H9 (cell line): ENCODE measurements at regions not wholly inside any gene's neighbourhood (a gene's known extent, or its start where the extent isn't known, plus 50 kb on each side); places are given as distances from the start of the nearest gene placed in this dataset.

Source experiments
- DNase-seq: peaks from one replicate; pipeline ENCODE4 v3.0.0-alpha.2; 2017
- H2AFZ ChIP-seq: one replicate; pipeline ENCODE4 v1.6.1; 2013; ENCODE audit warnings: mild to moderate bottlenecking, low read length, control low read depth, moderate library complexity
- H2AK5ac ChIP-seq: 2 replicates; pipeline ENCODE4 v1.6.1; 2013; ENCODE audit warnings: low read length, control low read depth, mixed read lengths; ENCODE audit not compliant: insufficient read length
- H2BK120ac ChIP-seq: one replicate; pipeline ENCODE4 v1.6.1; 2013; ENCODE audit warnings: low read depth, mild to moderate bottlenecking, low read length, control low read depth, inconsistent platforms; ENCODE audit not compliant: poor library complexity, severe bottlenecking
- H2BK12ac ChIP-seq: 2 replicates; pipeline ENCODE4 v1.6.1; 2013; ENCODE audit warnings: low read length, control low read depth, mixed read lengths, low read depth; ENCODE audit not compliant: insufficient read length
- H2BK15ac ChIP-seq: 2 replicates; pipeline ENCODE4 v1.6.1; 2013; ENCODE audit warnings: low read depth, low read length, control low read depth
- H2BK20ac ChIP-seq: one replicate; pipeline ENCODE4 v1.6.1; 2013; ENCODE audit warnings: low read depth, mild to moderate bottlenecking, low read length, control low read depth, inconsistent platforms; ENCODE audit not compliant: poor library complexity, severe bottlenecking
- H2BK5ac ChIP-seq: 2 replicates; pipeline ENCODE4 v1.6.1; 2013; ENCODE audit warnings: low read length, control low read depth, mixed read lengths; ENCODE audit not compliant: insufficient read length
- H3K14ac ChIP-seq: 2 replicates; pipeline ENCODE4 v1.6.1; 2013; ENCODE audit warnings: low read length, control low read depth; ENCODE audit not compliant: insufficient read depth
- H3K18ac ChIP-seq: 2 replicates; pipeline ENCODE4 v1.6.1; 2013; ENCODE audit warnings: low read depth, mild to moderate bottlenecking, mixed read lengths, low read length, control low read depth; ENCODE audit not compliant: insufficient read length
- H3K23ac ChIP-seq: 2 replicates; pipeline ENCODE4 v1.6.1; 2013; ENCODE audit warnings: low read length, control low read depth, mixed read lengths, low read depth; ENCODE audit not compliant: insufficient read length
- H3K23me2 ChIP-seq: 2 replicates; pipeline ENCODE4 v1.6.1; 2013; ENCODE audit warnings: low read depth, mild to moderate bottlenecking, mixed read lengths, low read length, control low read depth; ENCODE audit not compliant: insufficient read length, poor library complexity, severe bottlenecking
- H3K27ac ChIP-seq: 2 replicates; pipeline ENCODE4 v1.5.1; 2013; ENCODE audit warnings: low read length, control low read depth, mixed read lengths, low read depth; ENCODE audit not compliant: insufficient read length
- H3K27me3 ChIP-seq: 2 replicates; pipeline ENCODE4 v1.6.1; 2013; ENCODE audit warnings: low read length, control low read depth, inconsistent platforms; ENCODE audit not compliant: insufficient read depth
- H3K4ac ChIP-seq: 2 replicates; pipeline ENCODE4 v1.6.1; 2013; ENCODE audit warnings: low read depth, mild to moderate bottlenecking, control low read depth, inconsistent platforms, low read length, moderate library complexity
- H3K4me1 ChIP-seq: 2 replicates; pipeline ENCODE4 v1.6.1; 2013; ENCODE audit warnings: low read length, control low read depth, inconsistent platforms; ENCODE audit not compliant: insufficient read depth
- H3K4me2 ChIP-seq: 2 replicates; pipeline ENCODE4 v1.6.1; 2013; ENCODE audit warnings: low read length, control low read depth, mixed read lengths; ENCODE audit not compliant: insufficient read length, insufficient read depth
- H3K56ac ChIP-seq: 2 replicates; pipeline ENCODE4 v1.6.1; 2013; ENCODE audit warnings: low read depth, mild to moderate bottlenecking, mixed read lengths, low read length, control low read depth; ENCODE audit not compliant: insufficient read length
- H3K79me1 ChIP-seq: 2 replicates; pipeline ENCODE4 v1.6.1; 2013; ENCODE audit warnings: low read depth, mild to moderate bottlenecking, moderate library complexity, low read length, control low read depth, inconsistent platforms; ENCODE audit not compliant: insufficient read depth, poor library complexity, severe bottlenecking
- H3K79me2 ChIP-seq: 2 replicates; pipeline ENCODE4 v1.6.1; 2013; ENCODE audit warnings: low read length, control low read depth, inconsistent platforms; ENCODE audit not compliant: insufficient read depth
- H3K9ac ChIP-seq: 2 replicates; pipeline ENCODE4 v1.6.1; 2013; ENCODE audit warnings: low read length, control low read depth, mixed read lengths; ENCODE audit not compliant: insufficient read length; ENCODE audit errors: extremely low read depth
- H3K9me3 ChIP-seq: one replicate; pipeline ENCODE4 v1.6.1; 2013; ENCODE audit warnings: low read depth, low read length, inconsistent platforms; ENCODE audit not compliant: control insufficient read depth
- H3T11ph ChIP-seq: one replicate; pipeline ENCODE4 v1.6.1; 2013; ENCODE audit warnings: mild to moderate bottlenecking, low read length, control low read depth, inconsistent platforms
- H4K20me1 ChIP-seq: one replicate; pipeline ENCODE4 v1.6.1; 2013; ENCODE audit not compliant: control insufficient read depth, insufficient read length, insufficient read depth
- H4K5ac ChIP-seq: 2 replicates; pipeline ENCODE4 v1.6.1; 2013; ENCODE audit warnings: low read depth, mild to moderate bottlenecking, mixed read lengths, low read length, control low read depth; ENCODE audit not compliant: insufficient read length
- H4K8ac ChIP-seq: replicated peaks from 2 replicates; pipeline ENCODE4 v1.6.1; 2013; ENCODE audit warnings: low read length, control low read depth, mixed read lengths, low read depth; ENCODE audit not compliant: insufficient read length
- H4K91ac ChIP-seq: 2 replicates; pipeline ENCODE4 v1.6.1; 2013; ENCODE audit warnings: low read depth, mild to moderate bottlenecking, moderate library complexity, mixed read lengths, low read length, control low read depth; ENCODE audit not compliant: insufficient read length
- H3K27ac Mint-ChIP-seq, 3 experiments: 2 replicates in 2 of 3; 3 replicates in 1 of 3; pipeline ENCODE4 v1.8.0; 2020 to 2021; ENCODE audit warnings: mixed read lengths in 3 of 3, mild to moderate bottlenecking in 1 of 3, moderate library complexity in 1 of 3
- H3K27me3 Mint-ChIP-seq: 2 replicates; pipeline ENCODE4 v1.8.0; 2021; ENCODE audit warnings: low read depth, mild to moderate bottlenecking, moderate library complexity, mixed read lengths
- H3K36me3 Mint-ChIP-seq, 3 experiments: 2 replicates in 2 of 3; 3 replicates in 1 of 3; pipeline ENCODE4 v1.8.0; 2020 to 2021; ENCODE audit warnings: low read depth in 3 of 3, mixed read lengths in 3 of 3; ENCODE audit not compliant: insufficient read depth in 1 of 3
- H3K4me1 Mint-ChIP-seq, 2 experiments: 2 replicates each; pipeline ENCODE4 v1.8.0; 2020; ENCODE audit warnings: mixed read lengths in 2 of 2
- H3K4me3 Mint-ChIP-seq, 2 experiments: 2 replicates in 1 of 2; 3 replicates in 1 of 2; pipeline ENCODE4 v1.8.0; 2020 to 2021; ENCODE audit warnings: mild to moderate bottlenecking in 2 of 2, mixed read lengths in 2 of 2, moderate library complexity in 1 of 2
- H3K9me3 Mint-ChIP-seq, 2 experiments: 2 replicates in 1 of 2; 3 replicates in 1 of 2; pipeline ENCODE4 v1.8.0; 2020; ENCODE audit warnings: mild to moderate bottlenecking in 2 of 2, mixed read lengths in 2 of 2, moderate library complexity in 1 of 2
- WGBS: extraction: QIAGEN DNeasy Blood & Tissue Kit; methylation state at CpG from one replicate; pipeline ENCODE4 v1.1.7; 2013; ENCODE audit warnings: missing lambda C conversion rate, low lambda C conversion rate, mixed read lengths; ENCODE audit not compliant: insufficient read length; ENCODE audit errors: extremely low coverage; 5-methylcytosine and 5-hydroxymethylcytosine counted together
- TF ChIP-seq, protein P1 (sequence below): fragments of 200-600 bp; sonication (generic); conservative IDR thresholded peaks from 3 replicates; pipeline ENCODE4 v1.8.0; 2021; ENCODE audit warnings: antibody characterized with exemption, mild to moderate bottlenecking

DNA sequence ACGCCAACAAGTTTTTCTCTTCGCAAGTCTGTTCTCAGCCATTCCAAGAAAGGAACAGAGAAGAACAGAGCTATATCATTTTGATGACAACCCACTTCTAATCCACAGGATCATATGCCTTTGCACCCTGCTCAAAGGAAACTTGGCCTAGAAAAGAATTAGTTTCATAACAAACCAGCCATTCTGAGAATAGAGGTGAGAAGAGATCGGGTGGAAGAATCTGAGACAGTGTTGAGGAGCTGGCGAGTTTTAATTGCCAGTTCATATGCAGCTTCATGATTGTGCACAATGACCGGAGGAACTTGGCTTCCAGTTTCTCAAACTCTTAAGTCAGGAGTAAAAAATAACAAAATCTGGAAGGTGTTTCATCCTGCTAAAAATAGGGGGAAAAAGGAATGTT is 380.0 kb downstream of the NR2F1-AS1 start:
- H2BK12ac ChIP-seq = no peak overlapping the region

More for the DNA sequence above, 380.0 kb downstream of the NR2F1-AS1 start:
- Histone ChIP-seq H2AK5ac (no peak overlapping the region), H3K23ac (no peak overlapping the region), H4K20me1 (no peaks in the 10 kb centered on the region), H3K9me3 (no peaks in the 10 kb centered on the region), H3K4me2 (no peak overlapping the region), H3K14ac (no peak overlapping the region), H3K4ac (no peak overlapping the region), H3K79me1 (no peaks in the 10 kb centered on the region), H3K56ac (no peak overlapping the region), H2AFZ (no peak overlapping the region), H2BK5ac (no peak overlapping the region), H3K23me2 (no peaks in the 10 kb centered on the region), H2BK20ac (no peak overlapping the region), H2BK120ac (no peak overlapping the region), H3K27ac (no peak overlapping the region), H3K27me3 (no peaks in the 10 kb centered on the region), H3K18ac (no peak overlapping the region), H3K79me2 (no peaks in the 10 kb centered on the region), H2BK15ac (no peak overlapping the region), H4K91ac (no peak overlapping the region), H3T11ph (no peak overlapping the region), H3K9ac (no peak overlapping the region), H3K4me1 (no peaks in the 10 kb centered on the region), H4K5ac (no peak overlapping the region), H4K8ac (no peak overlapping the region)
- no CpG with 5 or more reads among the region's 5 CpGs for WGBS
- no peaks in the 10 kb centered on the region for H3K36me3 Mint-ChIP-seq
- H3K27me3 Mint-ChIP-seq = no peaks in the 10 kb centered on the region
- H3K9me3 Mint-ChIP-seq = no peaks in the 10 kb centered on the region
- H3K4me3 Mint-ChIP-seq = no peak overlapping the region
- H3K4me1 Mint-ChIP-seq = peaks cover 2 to 3% of the 10 kb centered on the region in 2 experiments; a peak in 3 of 4 replicates
- DNase-seq = no peak
- TF ChIP-seq, protein P1, sequence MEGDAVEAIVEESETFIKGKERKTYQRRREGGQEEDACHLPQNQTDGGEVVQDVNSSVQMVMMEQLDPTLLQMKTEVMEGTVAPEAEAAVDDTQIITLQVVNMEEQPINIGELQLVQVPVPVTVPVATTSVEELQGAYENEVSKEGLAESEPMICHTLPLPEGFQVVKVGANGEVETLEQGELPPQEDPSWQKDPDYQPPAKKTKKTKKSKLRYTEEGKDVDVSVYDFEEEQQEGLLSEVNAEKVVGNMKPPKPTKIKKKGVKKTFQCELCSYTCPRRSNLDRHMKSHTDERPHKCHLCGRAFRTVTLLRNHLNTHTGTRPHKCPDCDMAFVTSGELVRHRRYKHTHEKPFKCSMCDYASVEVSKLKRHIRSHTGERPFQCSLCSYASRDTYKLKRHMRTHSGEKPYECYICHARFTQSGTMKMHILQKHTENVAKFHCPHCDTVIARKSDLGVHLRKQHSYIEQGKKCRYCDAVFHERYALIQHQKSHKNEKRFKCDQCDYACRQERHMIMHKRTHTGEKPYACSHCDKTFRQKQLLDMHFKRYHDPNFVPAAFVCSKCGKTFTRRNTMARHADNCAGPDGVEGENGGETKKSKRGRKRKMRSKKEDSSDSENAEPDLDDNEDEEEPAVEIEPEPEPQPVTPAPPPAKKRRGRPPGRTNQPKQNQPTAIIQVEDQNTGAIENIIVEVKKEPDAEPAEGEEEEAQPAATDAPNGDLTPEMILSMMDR = no peak
- H3K27ac Mint-ChIP-seq = no peak overlapping the region
